ENCODE measurements at regions not wholly inside any gene's neighbourhood (a gene's known extent, or its start where the extent isn't known, plus 50 kb on each side); places are given as distances from the start of the nearest gene placed in this dataset.
"Not testable (repeated sequence)": the region's sequence is repeated elsewhere in the genome, so short reads cannot be mapped to it uniquely, and the experiment has no call there.

DNA sequence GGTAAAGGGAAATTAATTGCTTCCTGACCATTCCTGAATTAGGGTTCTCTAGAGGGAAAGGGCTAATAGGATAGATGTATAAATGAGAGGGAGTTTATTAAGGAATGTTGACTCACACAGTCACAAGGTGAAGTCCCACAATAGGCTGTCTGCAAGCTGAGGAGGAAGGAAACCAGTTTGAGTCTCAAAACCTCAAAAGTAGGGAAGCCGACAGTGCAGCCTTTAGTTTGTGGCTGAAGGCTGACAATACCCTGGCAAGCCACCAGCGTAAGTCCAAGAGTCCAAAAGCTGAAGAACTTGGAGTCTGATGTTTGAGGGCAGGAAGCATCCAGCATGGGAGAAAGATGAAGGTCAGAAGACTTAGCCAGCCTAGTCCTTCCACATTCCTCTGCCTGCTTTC lies 1340.8 kb downstream of the RPIA start:
- ATAC-seq; H3K4me2 ChIP-seq (ENCODE audit: low read length); POLR2A ChIA-PET (ENCODE audit: unreplicated experiment); CTCF ChIA-PET; H3F3A ChIP-seq (ENCODE audit: low read length, unreplicated experiment); H3K27me3 ChIP-seq (ENCODE audit: low read length); H3K4me1 ChIP-seq (ENCODE audit: insufficient read depth, low read length); H2AFZ ChIP-seq (ENCODE audit: low read length); H3K9ac ChIP-seq (ENCODE audit: low read length); H3K27ac ChIP-seq (ENCODE audit: low read length); H3K36me3 ChIP-seq (ENCODE audit: low read depth, low read length); DNase-seq; intact Hi-C loops (cut with micrococcal nuclease); H3K4me3 ChIP-seq (ENCODE audit: low read length); H3K79me2 ChIP-seq (ENCODE audit: low read length); H4K20me1 ChIP-seq (ENCODE audit: low read length); BruUV-seq (replicated peaks); H3K9me3 ChIP-seq (ENCODE audit: low read length); H3K9me2 ChIP-seq (replicated peaks; ENCODE audit: low read length): not testable (repeated sequence)

GRCh38 chr2:90036335-90036734 lies 1344.9 kb downstream of the RPIA start:
- H3K79me2 ChIP-seq (ENCODE audit: low read length); H3K36me3 ChIP-seq (ENCODE audit: low read depth, low read length); H3K4me1 ChIP-seq (ENCODE audit: insufficient read depth, low read length); H3K4me3 ChIP-seq (ENCODE audit: low read length); H2AFZ ChIP-seq (ENCODE audit: low read length); H3K9me2 ChIP-seq (replicated peaks; ENCODE audit: low read length); H3K4me2 ChIP-seq (ENCODE audit: low read length); H3K9me3 ChIP-seq (ENCODE audit: low read length); POLR2A ChIA-PET (ENCODE audit: unreplicated experiment); H3K9ac ChIP-seq (ENCODE audit: low read length); CTCF ChIA-PET; H4K20me1 ChIP-seq (ENCODE audit: low read length); H3K27me3 ChIP-seq (ENCODE audit: low read length); DNase-seq; H3K27ac ChIP-seq (ENCODE audit: low read length); intact Hi-C loops (cut with micrococcal nuclease); ATAC-seq; H3F3A ChIP-seq (ENCODE audit: low read length, unreplicated experiment); BruUV-seq (replicated peaks): not testable (repeated sequence)

- H3K9me2 ChIP-seq (replicated peaks; ENCODE audit: low read length); POLR2A ChIA-PET (ENCODE audit: unreplicated experiment); DNase-seq; ATAC-seq; H3K79me2 ChIP-seq (ENCODE audit: low read length); H4K20me1 ChIP-seq (ENCODE audit: low read length); H3K4me3 ChIP-seq (ENCODE audit: low read length); H3K4me1 ChIP-seq (ENCODE audit: insufficient read depth, low read length); BruUV-seq (replicated peaks); H3K27ac ChIP-seq (ENCODE audit: low read length); H3F3A ChIP-seq (ENCODE audit: low read length, unreplicated experiment); H3K9ac ChIP-seq (ENCODE audit: low read length); H2AFZ ChIP-seq (ENCODE audit: low read length); intact Hi-C loops (cut with micrococcal nuclease); H3K4me2 ChIP-seq (ENCODE audit: low read length); CTCF ChIA-PET; H3K36me3 ChIP-seq (ENCODE audit: low read depth, low read length); H3K27me3 ChIP-seq (ENCODE audit: low read length); H3K9me3 ChIP-seq (ENCODE audit: low read length): not testable (repeated sequence)
Measured at GRCh38 chr2:90039093-90039492, 1347.6 kb downstream of the RPIA start.

DNA sequence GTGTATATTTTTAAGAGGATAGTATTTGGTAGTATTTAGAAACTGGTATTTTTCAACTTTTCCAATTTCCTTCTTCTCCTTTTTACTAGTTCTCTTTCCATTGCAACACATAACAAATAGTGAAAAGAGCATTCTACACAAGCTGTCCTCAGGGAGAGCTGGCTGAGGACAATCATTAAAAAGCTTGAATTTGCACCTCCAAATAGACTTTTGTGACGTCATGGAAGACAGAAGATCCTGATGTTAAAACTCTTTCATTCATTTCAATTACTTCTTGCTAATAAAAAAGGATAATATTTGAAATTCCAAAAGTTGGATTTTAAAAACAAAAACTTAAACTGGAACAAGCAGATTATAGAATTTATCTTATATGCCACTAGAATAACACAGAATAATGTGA lies 1356.3 kb downstream of the RPIA start:
- H3K9ac ChIP-seq (ENCODE audit: low read length); H3K4me3 ChIP-seq (ENCODE audit: low read length); H3K27ac ChIP-seq (ENCODE audit: low read length); H3K4me2 ChIP-seq (ENCODE audit: low read length); H4K20me1 ChIP-seq (ENCODE audit: low read length); ATAC-seq; CTCF ChIA-PET; H3K79me2 ChIP-seq (ENCODE audit: low read length); H2AFZ ChIP-seq (ENCODE audit: low read length); H3K4me1 ChIP-seq (ENCODE audit: insufficient read depth, low read length); intact Hi-C loops (cut with micrococcal nuclease); H3K9me3 ChIP-seq (ENCODE audit: low read length); H3F3A ChIP-seq (ENCODE audit: low read length, unreplicated experiment); H3K27me3 ChIP-seq (ENCODE audit: low read length); BruUV-seq (replicated peaks); POLR2A ChIA-PET (ENCODE audit: unreplicated experiment); H3K9me2 ChIP-seq (replicated peaks; ENCODE audit: low read length); DNase-seq; H3K36me3 ChIP-seq (ENCODE audit: low read depth, low read length): not testable (repeated sequence)

GRCh38 chr2:90052113-90052631 lies 1360.7 kb downstream of the RPIA start:
- intact Hi-C loops (cut with micrococcal nuclease); H3K4me1 ChIP-seq (ENCODE audit: insufficient read depth, low read length); H3K79me2 ChIP-seq (ENCODE audit: low read length); H3K9me2 ChIP-seq (replicated peaks; ENCODE audit: low read length); H3F3A ChIP-seq (ENCODE audit: low read length, unreplicated experiment); CTCF ChIA-PET; POLR2A ChIA-PET (ENCODE audit: unreplicated experiment); DNase-seq; H3K27me3 ChIP-seq (ENCODE audit: low read length); H4K20me1 ChIP-seq (ENCODE audit: low read length); H3K9ac ChIP-seq (ENCODE audit: low read length); BruUV-seq (replicated peaks); H2AFZ ChIP-seq (ENCODE audit: low read length); H3K27ac ChIP-seq (ENCODE audit: low read length); H3K4me3 ChIP-seq (ENCODE audit: low read length); H3K36me3 ChIP-seq (ENCODE audit: low read depth, low read length); ATAC-seq; H3K4me2 ChIP-seq (ENCODE audit: low read length); H3K9me3 ChIP-seq (ENCODE audit: low read length): not testable (repeated sequence)

Measured in PC-3 (cell line).